Cardiac septum (tissue), 1 donor: ENCODE measurements at regions not wholly inside any gene's neighbourhood (a gene's known extent, or its start where the extent isn't known, plus 50 kb on each side); places are given as distances from the start of the nearest gene placed in this dataset.

Experiments
- DNase-seq: peaks from one replicate; pipeline ENCODE4 v3.0.0-alpha.2; 2020; ENCODE audit warnings: low spot score
- intact Hi-C: fragments of 100-400 bp; cut with DNase I; formaldehyde crosslinking; loops from one replicate; pipeline ENCODE4 v1.14.0; 2022
- donor health status: DM: no; HTN: no; CAD: no.

- intact Hi-C loops: no loop called here
- no peak for DNase-seq
Observed at GRCh38 chr13:108026680-108027410, 188.5 kb downstream of the LIG4 start.

DNA sequence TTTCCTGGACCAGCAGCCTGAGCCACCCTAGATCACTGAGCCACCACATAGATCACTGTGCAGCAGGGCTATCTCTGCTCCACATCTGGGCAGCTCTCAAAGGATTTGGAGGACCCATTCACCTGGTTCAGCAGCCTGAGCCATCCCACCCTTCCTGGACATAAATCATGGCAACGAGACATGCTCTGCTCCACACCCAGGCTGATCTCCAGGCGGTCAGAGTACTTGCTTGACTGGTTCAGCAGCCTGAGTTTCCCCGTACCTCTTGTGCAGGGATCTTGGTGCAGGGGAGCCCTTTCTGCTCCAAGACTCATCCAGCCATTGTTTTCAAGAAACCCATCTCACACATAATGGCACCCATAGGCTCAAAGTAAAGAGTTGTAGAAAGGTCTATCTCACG lies 195.3 kb downstream of the LIG4 start:
- no peak for DNase-seq
- intact Hi-C loops: no loop called here

GRCh38 chr13:108018371-108018870 lies 196.9 kb downstream of the LIG4 start:
- DNase-seq: no peak
- intact Hi-C loops: no loop called here

DNA sequence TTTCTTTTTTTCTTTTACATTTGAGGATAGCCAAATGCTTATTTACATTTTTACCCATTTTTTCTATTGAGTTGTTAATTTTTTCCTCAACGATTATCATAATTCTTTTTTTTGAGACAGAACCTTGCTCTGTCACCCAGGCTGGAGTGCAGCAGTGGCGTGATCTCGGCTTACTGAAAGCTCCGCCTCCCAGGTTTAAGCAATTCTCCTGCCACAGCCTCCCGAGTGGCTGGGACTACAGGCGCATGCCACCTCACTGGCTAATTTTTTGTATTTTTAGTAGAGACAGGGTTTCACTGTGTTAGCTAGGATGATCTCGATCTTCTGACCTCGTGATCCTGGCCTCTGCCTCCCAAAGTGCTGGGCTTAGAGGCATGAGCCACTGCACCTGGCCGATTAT lies 208.7 kb downstream of the LIG4 start:
- intact Hi-C loops: no loop called here
- no peak for DNase-seq

GRCh38 chr13:108005231-108005630 lies 210.1 kb downstream of the LIG4 start:
- intact Hi-C loops: no loop called here
- no peak for DNase-seq

DNA sequence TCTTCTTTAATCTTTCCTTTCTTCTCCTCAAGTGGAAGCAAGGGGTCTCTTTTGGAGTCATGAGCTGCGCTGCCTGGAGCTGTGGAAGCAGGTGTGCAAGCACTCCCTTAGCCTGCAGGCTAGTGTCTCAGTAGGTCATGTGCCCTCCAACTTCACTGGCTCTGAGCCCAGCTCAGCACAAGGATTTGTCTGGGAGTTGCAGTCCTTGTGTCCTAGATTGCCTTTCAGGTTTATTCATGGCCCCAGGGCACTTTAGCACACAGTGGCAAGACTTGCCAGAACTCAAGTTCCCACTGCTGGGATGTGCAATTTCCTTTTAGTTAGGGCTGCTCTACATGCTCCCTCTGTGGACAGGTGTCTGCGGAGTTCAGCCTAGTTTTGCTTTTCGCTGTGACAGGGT lies 211.7 kb downstream of the LIG4 start:
- no peak for DNase-seq
- intact Hi-C loops: no loop called here

- DNase-seq: no peak
- intact Hi-C loops: no loop called here
Observed at GRCh38 chr13:108000998-108001397, 214.3 kb downstream of the LIG4 start.

DNA sequence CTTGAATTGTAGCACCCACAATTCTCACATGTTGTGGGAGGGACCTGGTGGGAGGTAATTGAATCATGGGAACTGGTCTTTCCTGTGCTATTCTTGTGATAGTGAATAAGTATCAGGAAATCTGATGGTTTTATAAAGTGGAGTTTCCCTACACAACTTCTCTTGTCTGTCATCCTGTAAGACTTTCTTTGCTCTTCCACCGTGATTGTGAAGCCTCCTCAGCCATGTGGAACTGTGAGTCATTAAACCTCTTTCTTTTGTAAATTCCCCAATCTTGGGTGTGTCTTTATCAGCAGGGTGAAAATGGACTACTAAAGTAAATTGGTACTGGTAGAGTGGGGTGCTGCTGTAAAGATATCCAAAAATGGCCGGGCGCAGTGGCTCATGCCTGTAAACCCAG lies 215.6 kb downstream of the LIG4 start:
- intact Hi-C loops: no loop called here
- DNase-seq: no peak

DNA sequence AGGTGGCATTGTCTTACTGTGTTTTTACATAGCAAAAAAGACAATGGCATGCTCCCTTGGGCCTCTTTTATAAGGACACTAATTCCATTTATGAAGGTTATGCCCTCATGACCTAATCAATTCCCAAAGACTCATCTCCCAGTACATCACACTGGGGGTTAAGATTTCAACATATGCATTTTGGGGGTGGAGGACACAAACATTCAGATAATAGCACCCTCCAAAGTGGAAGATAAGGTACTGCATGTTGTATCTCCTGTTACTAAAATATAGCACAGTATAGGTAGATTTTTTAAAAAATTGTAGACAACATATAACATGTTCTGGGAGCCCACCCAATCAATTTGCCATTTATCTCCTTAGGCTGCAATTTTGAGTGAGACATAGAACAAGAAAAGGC lies 221.2 kb downstream of the LIG4 start:
- DNase-seq: no peak

DNA sequence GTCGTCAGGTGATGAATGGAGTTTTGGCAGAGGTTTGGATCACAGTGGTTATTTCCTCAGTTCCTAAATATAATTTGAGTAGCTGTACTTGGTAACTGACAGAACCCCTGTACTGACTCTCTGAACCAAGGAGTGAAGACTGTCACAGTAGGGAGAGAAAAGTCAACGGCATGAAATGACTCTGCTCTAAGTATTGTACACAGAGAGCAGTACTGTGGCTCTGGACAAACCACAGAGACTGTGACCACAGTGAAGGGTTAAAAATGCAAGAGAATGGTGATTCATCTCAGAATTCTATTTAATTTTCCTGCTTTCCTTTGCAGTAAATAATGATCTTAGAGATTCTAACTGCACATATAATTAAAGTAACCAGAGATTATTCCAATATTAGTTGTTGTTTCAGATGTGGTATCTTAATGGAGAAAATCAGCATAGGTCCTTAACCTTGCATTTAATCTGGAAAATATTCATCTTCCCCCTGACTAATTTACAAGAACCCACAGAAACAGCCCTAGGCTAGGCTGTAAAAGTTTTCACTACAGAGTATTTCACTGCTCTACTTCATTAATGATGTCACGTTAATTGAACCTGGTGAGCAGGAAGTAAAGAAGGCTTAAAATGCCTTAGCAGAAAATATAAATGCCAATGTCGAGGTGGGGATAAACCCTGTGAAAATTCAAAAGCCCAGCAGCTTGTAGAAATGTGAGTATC lies 221.9 kb downstream of the LIG4 start:
- DNase-seq: no peak
- intact Hi-C loops: no loop called here

More for the DNA sequence above, 221.2 kb downstream of the LIG4 start:
- intact Hi-C loops: no loop called here

DNA sequence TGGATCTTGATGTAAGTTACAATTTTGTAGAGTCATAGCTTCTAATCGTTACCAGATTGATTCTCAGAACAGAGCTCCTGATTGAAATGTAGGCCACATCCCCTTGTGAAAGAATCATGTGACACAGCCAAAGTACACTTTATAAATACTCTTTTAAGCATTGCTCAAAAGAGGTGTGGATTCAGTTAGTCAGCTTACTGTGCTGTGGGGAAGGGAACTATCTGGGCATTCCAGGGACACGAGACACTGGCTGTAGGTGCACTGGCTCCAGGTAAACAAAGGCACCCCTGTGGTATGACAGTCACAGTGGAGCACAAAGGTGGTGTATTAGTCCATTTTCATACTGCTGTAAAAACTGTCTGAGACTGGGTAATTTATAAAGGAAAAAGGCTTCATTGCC lies 222.8 kb downstream of the LIG4 start:
- intact Hi-C loops: no loop called here
- no peak for DNase-seq

DNA sequence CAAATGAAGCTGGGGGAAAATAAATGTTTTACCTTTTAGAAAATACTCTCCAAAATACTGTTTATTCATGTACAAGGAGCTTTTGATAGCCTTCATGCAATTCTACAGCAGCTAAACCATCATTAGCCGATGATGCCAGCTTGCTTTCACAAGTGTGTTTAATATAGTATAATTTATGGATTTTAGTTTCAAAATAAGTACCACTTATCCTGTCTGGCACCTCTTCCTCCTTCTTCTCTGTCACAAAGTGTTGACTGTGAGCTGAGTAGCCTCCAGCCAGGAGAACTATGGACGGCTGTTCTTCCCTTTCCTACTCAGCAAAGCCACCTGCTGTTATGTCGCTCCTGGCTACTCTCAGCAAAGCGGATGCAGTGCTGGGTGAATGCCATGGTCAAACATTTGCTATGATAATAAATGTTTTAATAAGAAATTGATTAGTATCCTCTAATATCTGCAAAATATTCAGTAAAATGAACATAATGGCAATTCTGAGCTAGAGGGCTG lies 238.2 kb downstream of the LIG4 start:
- intact Hi-C loops: no loop called here
- DNase-seq: no peak

- intact Hi-C loops: no loop called here
- no peak for DNase-seq
Observed at GRCh38 chr13:107976628-107977027, 238.7 kb downstream of the LIG4 start.

DNA sequence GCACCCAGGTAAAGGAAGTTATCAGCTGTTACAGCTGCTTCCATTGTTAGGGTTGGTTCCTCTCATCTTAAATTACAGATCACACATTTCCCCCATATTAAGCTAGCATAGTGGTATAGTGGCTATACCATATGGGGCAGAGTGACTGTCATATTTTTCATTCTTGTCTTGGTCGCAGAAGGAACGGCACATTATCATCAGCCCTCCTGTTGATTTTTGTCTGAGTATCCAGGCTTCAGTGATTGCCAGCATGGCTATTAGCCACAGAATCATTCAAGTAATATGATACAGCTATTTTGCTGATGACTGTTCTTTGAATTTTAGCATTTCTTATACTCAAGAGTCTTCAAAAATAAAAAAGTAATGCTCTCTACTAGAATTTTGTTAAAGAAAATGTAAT lies 240.9 kb downstream of the LIG4 start:
- intact Hi-C loops: no loop called here
- no peak for DNase-seq

DNA sequence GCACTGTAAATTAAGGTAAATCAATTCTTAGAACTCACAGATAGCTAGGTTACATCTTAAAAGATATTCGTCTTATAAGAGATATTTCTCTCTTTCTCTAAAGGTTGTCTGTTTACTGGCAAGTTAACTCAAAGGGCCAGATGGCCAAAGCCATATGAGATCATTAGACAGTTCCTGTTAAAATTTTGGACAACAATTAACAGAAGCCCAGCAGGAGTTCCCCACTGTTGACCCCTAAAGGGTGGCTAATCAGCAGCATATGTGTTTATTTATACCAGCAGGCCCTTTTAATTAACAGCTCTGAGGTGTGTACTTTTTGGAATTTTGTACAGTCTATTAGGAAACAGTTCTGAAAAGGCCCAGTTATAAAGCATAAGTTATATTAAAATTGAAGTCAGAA lies 245.8 kb downstream of the LIG4 start:
- DNase-seq: no peak
- intact Hi-C loops: no loop called here

GRCh38 chr13:107968470-107968869 lies 246.9 kb downstream of the LIG4 start:
- intact Hi-C loops: no loop called here
- DNase-seq: no peak

GRCh38 chr13:107964395-107964794 lies 250.9 kb downstream of the LIG4 start:
- intact Hi-C loops: no loop called here
- DNase-seq: no peak

GRCh38 chr13:107961849-107962608 lies 253.3 kb downstream of the LIG4 start:
- no peak for DNase-seq
- intact Hi-C loops: no loop called here

DNA sequence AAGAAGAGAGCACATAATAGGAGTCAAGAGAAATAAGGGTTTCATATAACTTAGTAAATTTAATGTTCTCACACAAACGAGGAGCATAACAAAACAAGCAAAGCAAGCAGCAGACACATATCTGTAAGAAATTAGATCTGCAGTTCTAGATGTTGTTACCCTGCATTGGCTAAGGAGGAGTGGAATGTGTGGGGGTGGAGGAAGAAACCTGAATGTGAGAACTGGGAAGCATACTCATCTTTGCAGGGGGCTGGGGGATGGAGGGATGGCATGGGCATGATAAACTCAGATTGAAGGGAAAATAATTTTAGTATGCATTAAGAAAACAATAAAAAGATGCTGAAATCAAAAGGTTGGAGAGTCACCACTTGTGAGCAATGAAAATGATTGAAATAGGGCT lies 255.0 kb downstream of the LIG4 start:
- DNase-seq: no peak
- intact Hi-C loops: no loop called here

- no peak for DNase-seq
- intact Hi-C loops: no loop called here
Observed at GRCh38 chr13:107956889-107957288, 258.4 kb downstream of the LIG4 start.
